VCaP (cell line): ENCODE measurements at regions not wholly inside any gene's neighbourhood (a gene's known extent, or its start where the extent isn't known, plus 50 kb on each side); places are given as distances from the start of the nearest gene placed in this dataset.

Experiments
- H3K27ac ChIP-seq: fragments of 450-650 bp; 2 replicates; pipeline ENCODE4 v1.5.1; 2017
- CTCF ChIP-seq: fragments of 450-650 bp; conservative IDR thresholded peaks from 2 replicates; pipeline ENCODE4 v1.5.1; 2017; ENCODE audit warnings: mild to moderate bottlenecking, moderate library complexity

- TF ChIP-seq CTCF: no peak
- H3K27ac ChIP-seq: no peak overlapping the region
Measured at GRCh38 chr5:99940540-99940939, 594.6 kb upstream of the FAM174A start.

- no peak for TF ChIP-seq CTCF
- no peak overlapping the region for H3K27ac ChIP-seq
Measured at GRCh38 chr5:99936911-99937310, 598.3 kb upstream of the FAM174A start.

- no peak for TF ChIP-seq CTCF
- H3K27ac ChIP-seq: no peak overlapping the region
Measured at GRCh38 chr5:99929806-99930135, 605.4 kb upstream of the FAM174A start.

DNA sequence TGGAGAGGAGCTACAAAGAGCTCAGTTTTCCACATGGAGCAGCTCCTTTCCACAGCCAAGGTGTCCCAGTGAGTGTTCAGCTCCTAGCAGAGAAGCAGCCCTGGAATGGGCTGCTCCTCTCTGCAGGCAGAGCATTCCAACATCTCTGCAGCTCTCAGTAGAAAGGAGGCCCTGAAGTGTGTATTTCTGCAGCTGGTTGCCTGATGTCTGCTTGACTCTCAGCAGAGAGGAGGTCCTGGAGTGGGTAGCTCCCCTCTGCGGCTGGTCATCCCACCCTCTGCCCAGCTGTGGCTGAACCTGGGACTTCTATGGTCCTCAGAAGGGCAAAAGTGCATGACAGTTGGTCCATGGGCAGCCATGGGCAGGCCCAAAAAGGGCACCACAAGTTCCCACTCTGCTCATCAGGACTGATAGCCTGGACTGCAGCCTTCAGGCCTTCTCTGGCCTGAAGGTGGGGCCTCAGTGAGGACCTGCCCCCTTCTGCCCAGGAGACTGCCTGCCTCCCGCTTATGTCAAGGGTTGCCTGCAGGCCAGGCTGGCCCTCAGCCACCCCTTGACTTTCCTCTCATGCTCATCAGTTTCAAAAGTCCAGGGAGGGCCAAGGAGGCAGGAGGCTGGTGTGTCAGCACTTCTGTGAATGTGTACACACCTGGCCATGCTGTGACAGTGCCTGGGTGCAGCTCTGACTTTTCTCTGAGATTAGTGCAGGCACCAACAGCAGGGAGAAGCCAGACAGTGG is 605.9 kb upstream of the FAM174A start:
- TF ChIP-seq CTCF: no peak
- H3K27ac ChIP-seq: no peak overlapping the region

- no peak for TF ChIP-seq CTCF
- no peak overlapping the region for H3K27ac ChIP-seq
Measured at GRCh38 chr5:99928490-99928889, 606.7 kb upstream of the FAM174A start.

- no peak for TF ChIP-seq CTCF
- no peak overlapping the region for H3K27ac ChIP-seq
Measured at GRCh38 chr5:99926463-99926862, 608.7 kb upstream of the FAM174A start.

DNA sequence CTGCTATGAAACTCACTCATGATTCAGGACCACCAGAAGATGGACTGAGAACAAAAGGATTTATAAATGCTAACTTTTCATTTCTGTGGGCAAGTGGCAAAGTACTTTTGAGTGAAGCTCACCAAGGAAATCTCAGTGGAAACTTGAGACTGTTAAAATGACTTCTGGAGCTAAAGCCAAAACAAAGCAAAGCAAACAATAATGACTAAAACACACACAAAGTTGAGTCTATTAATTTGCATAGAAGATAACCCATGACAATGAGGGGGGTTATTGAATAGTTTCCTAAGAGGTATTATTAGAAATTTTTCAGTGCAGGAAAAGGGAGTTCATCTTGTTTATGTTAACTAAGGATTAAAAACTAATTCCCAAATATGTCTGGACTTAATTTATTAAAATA is 612.8 kb upstream of the FAM174A start:
- no peak overlapping the region for H3K27ac ChIP-seq
- no peak for TF ChIP-seq CTCF
